ENCODE measurements at regions not wholly inside any gene's neighbourhood (a gene's known extent, or its start where the extent isn't known, plus 50 kb on each side); places are given as distances from the start of the nearest gene placed in this dataset.

DNA sequence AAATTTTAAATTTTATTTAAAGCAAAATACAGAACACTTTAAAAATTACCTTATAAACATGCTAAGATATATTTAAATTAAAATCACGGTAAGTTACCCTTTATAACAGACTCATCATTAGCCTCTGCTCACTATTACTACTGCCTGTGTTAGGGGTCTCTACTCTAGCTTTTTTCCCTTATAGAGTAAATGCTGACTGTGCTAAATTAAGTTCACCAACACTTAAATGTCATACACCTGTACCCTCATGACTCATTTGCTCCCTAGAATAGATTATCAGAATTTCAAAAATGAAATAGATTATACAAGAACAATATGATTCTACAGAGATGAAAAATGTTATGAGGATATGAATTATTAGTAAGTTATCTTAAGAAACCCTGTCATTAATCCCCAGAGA is 131.1 kb upstream of the INPP4B start:
- Histone ChIP-seq H3K9me3 (no peaks in the 10 kb centered on the region), H3K4me1 (no peaks in the 10 kb centered on the region), H3K27me3 (no peaks in the 10 kb centered on the region), H3K27ac (no peak overlapping the region), H3K36me3 (no peaks in the 10 kb centered on the region), H3K4me3 (no peak overlapping the region)
- DNase-seq (ENCODE audit: low spot score in 2 of 2), result no peak
- TF ChIP-seq, protein P1, sequence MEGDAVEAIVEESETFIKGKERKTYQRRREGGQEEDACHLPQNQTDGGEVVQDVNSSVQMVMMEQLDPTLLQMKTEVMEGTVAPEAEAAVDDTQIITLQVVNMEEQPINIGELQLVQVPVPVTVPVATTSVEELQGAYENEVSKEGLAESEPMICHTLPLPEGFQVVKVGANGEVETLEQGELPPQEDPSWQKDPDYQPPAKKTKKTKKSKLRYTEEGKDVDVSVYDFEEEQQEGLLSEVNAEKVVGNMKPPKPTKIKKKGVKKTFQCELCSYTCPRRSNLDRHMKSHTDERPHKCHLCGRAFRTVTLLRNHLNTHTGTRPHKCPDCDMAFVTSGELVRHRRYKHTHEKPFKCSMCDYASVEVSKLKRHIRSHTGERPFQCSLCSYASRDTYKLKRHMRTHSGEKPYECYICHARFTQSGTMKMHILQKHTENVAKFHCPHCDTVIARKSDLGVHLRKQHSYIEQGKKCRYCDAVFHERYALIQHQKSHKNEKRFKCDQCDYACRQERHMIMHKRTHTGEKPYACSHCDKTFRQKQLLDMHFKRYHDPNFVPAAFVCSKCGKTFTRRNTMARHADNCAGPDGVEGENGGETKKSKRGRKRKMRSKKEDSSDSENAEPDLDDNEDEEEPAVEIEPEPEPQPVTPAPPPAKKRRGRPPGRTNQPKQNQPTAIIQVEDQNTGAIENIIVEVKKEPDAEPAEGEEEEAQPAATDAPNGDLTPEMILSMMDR (IDR thresholded peaks at IDR 0.05), result no peak
- TF ChIP-seq POLR2A (IDR thresholded peaks at IDR 0.05) (no peak), EP300 (IDR thresholded peaks at IDR 0.05) (no peak)
- 88 to 93% methylated on average over 1 of the region's 1 CpG for WGBS, 2 donors

DNA sequence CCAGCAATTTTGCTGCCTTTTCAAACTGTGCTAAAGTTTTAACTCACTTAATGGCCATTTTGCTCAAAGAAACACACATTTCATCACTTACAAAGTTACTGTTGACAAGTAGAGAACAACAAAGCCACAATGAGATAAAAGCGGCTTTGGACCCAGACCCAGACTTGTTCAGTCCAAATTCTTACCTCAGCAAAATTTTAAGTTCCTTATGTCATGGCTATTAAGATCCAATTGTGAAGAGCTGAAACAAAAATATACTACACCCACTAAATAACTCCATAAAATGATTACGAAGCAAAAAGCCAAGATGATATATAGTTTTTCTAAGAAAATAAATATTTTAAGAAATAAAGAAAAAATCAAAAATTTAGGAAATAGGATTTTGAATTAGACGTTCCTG is 137.0 kb upstream of the INPP4B start:
- Histone ChIP-seq H3K27me3 (no peaks in the 10 kb centered on the region), H3K9me3 (peaks cover 0 to 17% (median 0%) of the 10 kb centered on the region in 4 donors), H3K4me3 (no peak overlapping the region), H3K36me3 (no peaks in the 10 kb centered on the region), H3K4me1 (no peaks in the 10 kb centered on the region), H3K27ac (no peak overlapping the region)
- no peak for DNase-seq (ENCODE audit: low spot score in 2 of 2)
- no peak for TF ChIP-seq POLR2A (IDR thresholded peaks at IDR 0.05)
- TF ChIP-seq EP300 (IDR thresholded peaks at IDR 0.05), result no peak
- TF ChIP-seq, protein P1 (IDR thresholded peaks at IDR 0.05), result no peak
- 34 to 35% methylated on average over 3 of the region's 3 CpGs for WGBS, 2 donors

DNA sequence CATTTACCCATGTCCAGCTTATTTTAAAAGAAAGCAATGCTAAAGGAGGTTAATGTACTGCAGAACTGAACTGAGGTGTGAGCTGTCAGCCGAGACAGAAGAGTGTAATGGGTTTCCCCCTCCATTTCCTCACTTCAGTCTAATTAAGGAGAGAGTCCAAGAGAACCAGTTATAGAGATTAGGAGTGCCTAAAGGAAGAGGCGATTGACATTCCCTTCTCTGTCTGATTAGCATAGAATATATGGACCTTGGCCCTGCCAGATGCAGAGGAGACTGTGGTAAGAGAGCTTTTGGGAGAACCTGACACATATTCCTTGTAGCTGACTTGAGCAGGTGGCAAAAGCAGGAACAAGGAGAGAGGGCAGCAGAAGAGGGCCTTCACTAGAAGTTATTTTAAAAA is 137.5 kb upstream of the INPP4B start:
- Histone ChIP-seq H3K4me3 (no peak overlapping the region), H3K27ac (no peak overlapping the region), H3K36me3 (no peaks in the 10 kb centered on the region), H3K9me3 (peaks cover 0 to 17% (median 0%) of the 10 kb centered on the region in 4 donors), H3K27me3 (no peaks in the 10 kb centered on the region), H3K4me1 (no peaks in the 10 kb centered on the region)
- no peak for DNase-seq (ENCODE audit: low spot score in 2 of 2)
- TF ChIP-seq EP300 (IDR thresholded peaks at IDR 0.05), result no peak
- TF ChIP-seq POLR2A (IDR thresholded peaks at IDR 0.05), result no peak
- 67 to 70% methylated on average over 2 of the region's 2 CpGs for WGBS, 2 donors

DNA sequence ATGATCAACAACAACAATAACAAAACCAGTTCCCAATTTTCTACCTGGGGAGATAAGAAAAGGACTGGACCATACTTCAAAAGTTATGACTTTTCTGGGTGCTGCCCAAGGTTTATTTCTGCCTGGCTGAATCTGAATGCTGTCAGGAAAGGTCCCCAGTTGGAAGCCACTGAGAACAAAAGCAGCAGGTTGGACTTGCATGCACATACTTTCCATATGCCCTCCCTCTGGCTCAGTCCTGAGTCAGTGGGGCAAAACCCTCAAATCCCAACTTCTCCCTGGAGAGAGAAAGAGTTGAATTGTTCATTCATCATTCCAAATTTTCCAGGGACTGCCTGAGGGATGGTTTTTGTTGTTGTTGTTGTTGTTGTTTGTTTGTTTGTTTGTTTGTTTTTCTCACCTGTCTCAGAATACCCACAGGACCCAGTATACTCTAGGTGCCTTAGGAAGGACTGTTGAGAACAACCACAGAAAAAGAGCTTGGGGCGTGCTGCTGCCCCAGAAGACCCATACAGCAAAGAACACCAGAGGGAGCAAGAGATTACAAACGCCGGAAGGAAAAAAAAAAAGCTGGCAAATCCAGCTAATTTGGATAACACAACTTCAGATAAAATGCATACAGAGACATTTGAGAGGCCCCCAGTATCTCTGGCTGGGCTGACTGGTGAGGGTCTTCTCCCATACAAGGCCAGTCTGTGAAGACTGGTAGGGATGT is 138.9 kb upstream of the INPP4B start:
- Histone ChIP-seq H3K4me3 (no peak overlapping the region), H3K4me1 (no peaks in the 10 kb centered on the region), H3K27ac (no peak overlapping the region), H3K36me3 (no peaks in the 10 kb centered on the region), H3K9me3 (peaks cover 0 to 22% (median 2%) of the 10 kb centered on the region in 4 donors), H3K27me3 (no peaks in the 10 kb centered on the region)
- TF ChIP-seq, protein P1 (IDR thresholded peaks at IDR 0.05), result peak in 1 of 5 experiments; percentile 7
- TF ChIP-seq EP300 (IDR thresholded peaks at IDR 0.05), result no peak
- TF ChIP-seq POLR2A (IDR thresholded peaks at IDR 0.05), result no peak
- 38 to 49% methylated on average over 3 of the region's 3 CpGs for WGBS, 2 donors
- no peak for DNase-seq (ENCODE audit: low spot score in 2 of 2)

DNA sequence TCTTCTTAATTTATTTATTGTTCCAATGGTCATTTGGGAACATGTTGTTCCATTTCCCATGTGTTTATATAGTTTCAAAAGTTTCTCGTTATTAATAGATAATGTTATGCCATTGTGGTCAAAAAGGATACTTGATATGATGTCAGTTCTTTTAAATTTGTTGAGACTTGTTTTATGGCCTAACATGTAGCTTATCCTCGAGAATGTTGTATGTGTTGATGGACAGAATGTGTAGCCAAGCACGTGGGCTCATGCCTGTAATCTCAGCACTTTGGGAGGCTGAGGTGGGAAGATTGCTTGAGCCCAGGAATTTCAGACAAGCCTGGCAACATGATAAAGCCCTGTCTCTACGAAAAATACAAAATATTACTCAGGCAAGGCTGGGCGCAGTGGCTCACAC is 168.5 kb upstream of the USP38 start:
- 64 to 65% methylated on average over 5 of the region's 5 CpGs for WGBS, 2 donors
- no peaks in the 10 kb centered on the region for H3K36me3 ChIP-seq
- no peak overlapping the region for H3K27ac ChIP-seq

More for the DNA sequence above, 168.5 kb upstream of the USP38 start:
- peaks cover 0 to 40% (median under 1%) of the 10 kb centered on the region in 4 donors for H3K9me3 ChIP-seq
- no peaks in the 10 kb centered on the region for H3K27me3 ChIP-seq
- DNase-seq (ENCODE audit: low spot score in 2 of 2), result no peak
- H3K4me1 ChIP-seq, result peaks cover 0 to 4% (median 0%) of the 10 kb centered on the region in 4 donors
- TF ChIP-seq, protein P1 (IDR thresholded peaks at IDR 0.05), result no peak
- H3K4me3 ChIP-seq, result no peak overlapping the region
